B cell (primary cell): ENCODE measurements at regions not wholly inside any gene's neighbourhood (a gene's known extent, or its start where the extent isn't known, plus 50 kb on each side); places are given as distances from the start of the nearest gene placed in this dataset.
A peak's percentile ranks its signal among the peaks of the same experiment; 100 is the strongest.

Source experiments
- ATAC-seq: fragments of 200-7000 bp; cut with Tn5 transposase; one replicate; pipeline ENCODE4 v1.10.0; 2021; ENCODE audit warnings: low read depth, mild to moderate bottlenecking, moderate number of reproducible peaks, moderate library complexity
- CTCF ChIA-PET: fragments of 350-600 bp; sonication (Branson Sonifier 250); formaldehyde crosslinking; loops from one replicate; lab custom pipeline; 2021; ENCODE audit warnings: antibody characterized with exemption, inconsistent platforms; lab: Charles Lee
- POLR2A ChIA-PET: fragments of 350-600 bp; sonication (Branson Sonifier 250); formaldehyde crosslinking; loops from one replicate; lab custom pipeline; 2021; ENCODE audit warnings: antibody characterized with exemption; lab: Charles Lee
- DNase-seq: peaks from one replicate; pipeline ENCODE4 v3.0.0; 2013
- H2AFZ ChIP-seq: 2 replicates; pipeline ENCODE4 v1.6.1; 2012; ENCODE audit warnings: mild to moderate bottlenecking, low read depth, low read length; ENCODE audit not compliant: insufficient read depth, poor library complexity, severe bottlenecking
- H3K27ac ChIP-seq, 2 donors: 1 replicate in 1 of 2; 2 replicates in 1 of 2; pipeline ENCODE4 v1.5.1; 2012 to 2013; ENCODE audit warnings: low read length in 2 of 2, mild to moderate bottlenecking in 2 of 2, moderate library complexity in 1 of 2
- H3K27me3 ChIP-seq, 4 experiments: fragments of 200-600 bp in 1 of 4; sonication (generic) in 1 of 4; replicated peaks in 1 of 4; 1 replicate in 2 of 4; 2 replicates in 2 of 4; pipeline versions ENCODE4 v1.6.1 to v1.7.0; 2013 to 2016; ENCODE audit warnings: low read length in 3 of 4, mild to moderate bottlenecking in 2 of 4, mixed read lengths in 1 of 4, moderate library complexity in 1 of 4; ENCODE audit not compliant: insufficient read depth in 4 of 4, control insufficient read depth in 3 of 4; ENCODE audit errors: control extremely low read depth in 1 of 4
- H3K36me3 ChIP-seq, 2 experiments: replicated peaks in 1 of 2; 1 replicate in 1 of 2; 2 replicates in 1 of 2; pipeline versions ENCODE4 v1.6.1 to v1.7.1; 2013; ENCODE audit warnings: low read length in 1 of 2; ENCODE audit not compliant: insufficient read depth in 2 of 2, control insufficient read depth in 1 of 2; ENCODE audit errors: control extremely low read depth in 1 of 2, extremely low read depth in 1 of 2
- H3K4me1 ChIP-seq, 2 donors: fragments of 200-600 bp in 1 of 2; sonication (generic) in 1 of 2; 1 replicate in 1 of 2; 2 replicates in 1 of 2; pipeline versions ENCODE4 v1.5.1 to v1.6.1; 2013 to 2017; ENCODE audit warnings: low read length in 2 of 2; ENCODE audit not compliant: control insufficient read depth in 2 of 2, insufficient read depth in 2 of 2
- H3K4me2 ChIP-seq: replicated peaks from 2 replicates; pipeline ENCODE3; 2012; ENCODE audit warnings: mild to moderate bottlenecking, low read depth, low read length; ENCODE audit not compliant: poor library complexity, severe bottlenecking
- H3K4me3 ChIP-seq, 5 experiments: fragments of 200-600 bp in 1 of 5; sonication (generic) in 1 of 5; 1 replicate in 3 of 5; 2 replicates in 2 of 5; pipeline versions ENCODE4 v1.5.1 to v1.7.0; 2011 to 2016; ENCODE audit warnings: low read length in 4 of 5, mild to moderate bottlenecking in 4 of 5, low read depth in 2 of 5, control low read depth in 1 of 5, moderate library complexity in 1 of 5; ENCODE audit not compliant: insufficient read depth in 1 of 5; ENCODE audit errors: control extremely low read depth in 1 of 5, extremely low read depth in 1 of 5
- H3K79me2 ChIP-seq: fragments of 200-600 bp; sonication (generic); one replicate; pipeline ENCODE4 v1.6.0; 2016; ENCODE audit warnings: low read length; ENCODE audit not compliant: control insufficient read depth, insufficient read depth
- H3K9ac ChIP-seq: fragments of 200-600 bp; sonication (generic); 2 replicates; pipeline ENCODE4 v1.6.1; 2017; ENCODE audit warnings: mild to moderate bottlenecking, low read length, moderate library complexity
- H3K9me3 ChIP-seq, 3 donors: one replicate each; pipeline versions ENCODE4 v1.6.1 to v1.7.1; 2013; ENCODE audit warnings: low read length in 2 of 3; ENCODE audit not compliant: control insufficient read depth in 2 of 3, insufficient read depth in 1 of 3; ENCODE audit errors: control extremely low read depth in 1 of 3
- H4K20me1 ChIP-seq: 2 replicates; pipeline ENCODE4 v1.6.0; 2012; ENCODE audit warnings: mild to moderate bottlenecking, low read length; ENCODE audit not compliant: insufficient read depth, control insufficient read depth, poor library complexity, severe bottlenecking
- H3K27ac Mint-ChIP-seq: one replicate; pipeline ENCODE4 v1.8.0; 2021; ENCODE audit warnings: mixed read lengths
- H3K27me3 Mint-ChIP-seq: one replicate; pipeline ENCODE4 v1.8.0; 2021; ENCODE audit warnings: mixed read lengths
- H3K4me1 Mint-ChIP-seq: one replicate; pipeline ENCODE4 v1.8.0; 2021; ENCODE audit warnings: mixed read lengths
- H3K4me3 Mint-ChIP-seq: one replicate; pipeline ENCODE4 v1.8.0; 2021; ENCODE audit warnings: mixed read lengths
- H3K9me3 Mint-ChIP-seq: one replicate; pipeline ENCODE4 v1.8.0; 2022; ENCODE audit warnings: mixed read lengths; ENCODE audit not compliant: insufficient read depth
- CTCF ChIP-seq: fragments of 200-600 bp; IDR thresholded peaks from one replicate; pipeline ENCODE4 v1.8.0; 2022; ENCODE audit warnings: antibody characterized with exemption, mild to moderate bottlenecking
- EZH2 ChIP-seq: IDR thresholded peaks from 2 replicates; pipeline ENCODE4 v1.6.1; 2012; ENCODE audit warnings: borderline replicate concordance, low read depth, mild to moderate bottlenecking, moderate library complexity, low read length; ENCODE audit not compliant: insufficient read depth, poor library complexity, severe bottlenecking
- WGBS: methylation state at CpG from one replicate; pipeline ENCODE4 v1.1.5; 2013; ENCODE audit warnings: missing lambda C conversion rate; ENCODE audit not compliant: insufficient coverage; 5-methylcytosine and 5-hydroxymethylcytosine counted together
- intact Hi-C: fragments of 100-400 bp; cut with micrococcal nuclease; formaldehyde crosslinking; loops from one replicate; pipeline ENCODE4 v1.10.0; 2022

GRCh38 chr6:108742041-108742440 lies 106.2 kb upstream of the ARMC2 start:
- H3K36me3 ChIP-seq, result no peaks in the 10 kb centered on the region
- DNase-seq (no peak), ATAC-seq (peak; percentile 21)
- ChIA-PET CTCF (no interaction called here), POLR2A (no interaction called here)
- H3K79me2 ChIP-seq, result no peaks in the 10 kb centered on the region
- no peaks in the 10 kb centered on the region for H3K9me3 ChIP-seq
- intact Hi-C loops, result no loop called here
- Mint-ChIP-seq H3K27ac (no peak overlapping the region), H3K4me1 (peaks cover 2% of the 10 kb centered on the region), H3K9me3 (no peaks in the 10 kb centered on the region), H3K27me3 (peaks cover 53% of the 10 kb centered on the region), H3K4me3 (no peak overlapping the region)
- no peaks in the 10 kb centered on the region for H3K4me1 ChIP-seq
- WGBS, result 40% methylated on average over 1 of the region's 2 CpGs
- TF ChIP-seq CTCF (no peak), EZH2 (no peak)
- H3K4me2 ChIP-seq, result no peak overlapping the region
- H4K20me1 ChIP-seq, result no peaks in the 10 kb centered on the region
- no peak overlapping the region for H3K4me3 ChIP-seq
- H3K27me3 ChIP-seq, result no peaks in the 10 kb centered on the region
- no peak overlapping the region for H2AFZ ChIP-seq
- H3K27ac ChIP-seq, result no peak overlapping the region
- H3K9ac ChIP-seq, result no peak overlapping the region

GRCh38 chr6:108744244-108744972 lies 103.8 kb upstream of the ARMC2 start:
- Histone ChIP-seq H3K36me3 (no peaks in the 10 kb centered on the region), H3K4me2 (no peak overlapping the region), H3K27me3 (no peaks in the 10 kb centered on the region), H3K9me3 (no peaks in the 10 kb centered on the region), H2AFZ (no peak overlapping the region), H3K4me1 (no peaks in the 10 kb centered on the region), H3K4me3 (no peak overlapping the region), H3K9ac (no peak overlapping the region), H4K20me1 (no peaks in the 10 kb centered on the region), H3K79me2 (no peaks in the 10 kb centered on the region), H3K27ac (no peak overlapping the region)
- DNase-seq, result no peak
- POLR2A ChIA-PET, result no interaction called here
- Mint-ChIP-seq H3K27ac (no peak overlapping the region), H3K4me1 (peaks cover 2% of the 10 kb centered on the region), H3K4me3 (no peak overlapping the region), H3K27me3 (peaks cover 61% of the 10 kb centered on the region), H3K9me3 (no peaks in the 10 kb centered on the region)
- 100% methylated on average over 2 of the region's 8 CpGs for WGBS
- TF ChIP-seq CTCF, result no peak
- TF ChIP-seq EZH2, result no peak
- CTCF ChIA-PET, result no interaction called here
- no peak for ATAC-seq
- intact Hi-C loops, result no loop called here
